Testis (tissue), 2 donors: ENCODE measurements at regions not wholly inside any gene's neighbourhood (a gene's known extent, or its start where the extent isn't known, plus 50 kb on each side); places are given as distances from the start of the nearest gene placed in this dataset.

ENCODE experiments used
- POLR2A ChIP-seq: fragments of 450-650 bp; IDR thresholded peaks from one replicate; pipeline ENCODE4 v1.6.1; 2017; ENCODE audit warnings: antibody characterized with exemption, mild to moderate bottlenecking, moderate library complexity
- TF ChIP-seq, protein P1 (sequence below), 3 experiments: fragments of 450-650 bp in 2 of 3; fragments of 200-600 bp in 1 of 3; sonication (generic) in 1 of 3; IDR thresholded peaks; one replicate each; pipeline ENCODE4 v1.5.1; 2016 to 2019; ENCODE audit warnings: antibody characterized with exemption in 3 of 3, mild to moderate bottlenecking in 2 of 3, moderate library complexity in 1 of 3

DNA sequence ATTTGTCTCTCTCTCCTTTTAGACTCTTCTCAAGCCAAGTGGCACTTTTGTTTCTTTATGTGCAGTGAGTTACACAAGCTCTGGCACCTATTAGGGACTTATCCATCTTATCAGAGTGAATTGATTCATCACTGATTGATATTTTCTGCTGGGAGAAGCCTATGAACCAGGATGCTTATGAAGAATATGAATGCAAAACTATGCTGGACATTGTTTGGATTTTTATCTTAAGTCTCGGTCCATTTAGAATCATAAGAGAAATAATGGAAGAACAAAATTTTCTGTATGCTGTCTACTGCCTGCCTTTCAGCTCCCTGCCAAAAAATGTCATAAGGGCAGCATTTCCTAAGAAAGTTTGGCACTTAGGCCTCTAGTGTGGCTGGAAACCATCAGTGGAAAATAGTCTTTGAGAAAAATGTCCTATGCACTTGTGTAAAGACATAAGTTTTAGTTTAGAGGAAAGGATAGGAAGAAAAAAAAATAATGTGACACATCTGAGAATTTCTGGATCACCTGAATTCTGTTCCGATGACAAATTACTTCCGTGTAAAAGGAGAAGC is 365.7 kb upstream of the MAD2L1 start:
- TF ChIP-seq, protein P1, sequence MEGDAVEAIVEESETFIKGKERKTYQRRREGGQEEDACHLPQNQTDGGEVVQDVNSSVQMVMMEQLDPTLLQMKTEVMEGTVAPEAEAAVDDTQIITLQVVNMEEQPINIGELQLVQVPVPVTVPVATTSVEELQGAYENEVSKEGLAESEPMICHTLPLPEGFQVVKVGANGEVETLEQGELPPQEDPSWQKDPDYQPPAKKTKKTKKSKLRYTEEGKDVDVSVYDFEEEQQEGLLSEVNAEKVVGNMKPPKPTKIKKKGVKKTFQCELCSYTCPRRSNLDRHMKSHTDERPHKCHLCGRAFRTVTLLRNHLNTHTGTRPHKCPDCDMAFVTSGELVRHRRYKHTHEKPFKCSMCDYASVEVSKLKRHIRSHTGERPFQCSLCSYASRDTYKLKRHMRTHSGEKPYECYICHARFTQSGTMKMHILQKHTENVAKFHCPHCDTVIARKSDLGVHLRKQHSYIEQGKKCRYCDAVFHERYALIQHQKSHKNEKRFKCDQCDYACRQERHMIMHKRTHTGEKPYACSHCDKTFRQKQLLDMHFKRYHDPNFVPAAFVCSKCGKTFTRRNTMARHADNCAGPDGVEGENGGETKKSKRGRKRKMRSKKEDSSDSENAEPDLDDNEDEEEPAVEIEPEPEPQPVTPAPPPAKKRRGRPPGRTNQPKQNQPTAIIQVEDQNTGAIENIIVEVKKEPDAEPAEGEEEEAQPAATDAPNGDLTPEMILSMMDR (IDR thresholded peaks at IDR 0.05), result no peak
- TF ChIP-seq POLR2A, result no peak
